T-helper 9 cell (primary cell): ENCODE measurements at regions not wholly inside any gene's neighbourhood (a gene's known extent, or its start where the extent isn't known, plus 50 kb on each side); places are given as distances from the start of the nearest gene placed in this dataset.

Source experiments
- DNase-seq: peaks from one replicate; pipeline ENCODE4 v3.0.0-alpha.2; 2020

DNA sequence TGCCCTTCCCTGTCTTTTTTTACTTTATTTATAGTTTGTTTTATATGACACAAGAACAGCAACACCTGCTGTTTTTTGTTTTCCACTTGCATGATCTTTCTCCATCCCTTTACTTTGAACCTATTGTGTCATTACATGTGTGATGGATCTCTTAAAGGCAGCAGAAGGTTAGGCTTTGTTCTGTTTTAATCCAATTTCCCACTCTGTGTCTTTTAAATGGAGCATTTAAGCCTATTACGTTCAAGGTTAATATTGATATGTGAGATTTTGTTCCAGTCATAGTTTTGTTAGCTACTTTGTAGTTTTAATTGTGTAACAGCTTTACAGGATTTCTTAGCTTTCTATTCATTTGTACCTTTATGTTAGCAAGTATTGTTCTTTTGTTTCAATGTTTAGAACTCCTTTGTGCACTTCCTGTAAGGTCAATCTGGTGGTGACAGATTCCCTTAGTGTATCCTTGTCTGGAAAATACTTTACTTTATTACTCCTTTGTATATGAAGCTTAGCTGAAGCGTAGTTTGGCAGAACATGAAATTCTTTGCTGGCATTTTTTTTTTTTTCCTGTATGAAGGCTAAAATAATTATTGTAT, 1443.0 kb upstream of the LRRTM1 start:
- no peak for DNase-seq

DNA sequence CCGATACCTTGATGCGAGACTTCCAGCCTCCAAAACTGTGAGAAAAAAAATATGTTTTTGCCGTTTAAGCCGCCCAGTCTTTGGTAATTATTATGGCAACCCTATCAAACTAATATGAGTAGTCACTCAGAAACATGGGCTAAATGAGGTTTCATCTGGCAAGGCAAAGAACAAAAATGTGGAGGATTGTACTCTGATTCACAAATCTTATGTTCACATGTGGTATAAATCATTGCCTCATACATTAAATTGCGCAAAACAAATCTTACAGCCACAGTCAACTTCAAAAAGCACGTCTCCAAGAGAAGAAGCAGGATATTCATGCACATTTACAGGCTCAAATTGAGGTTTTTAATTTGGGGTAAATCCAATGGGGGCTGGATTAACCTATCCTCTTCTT, 1435.4 kb upstream of the LRRTM1 start:
- DNase-seq, result no peak

DNA sequence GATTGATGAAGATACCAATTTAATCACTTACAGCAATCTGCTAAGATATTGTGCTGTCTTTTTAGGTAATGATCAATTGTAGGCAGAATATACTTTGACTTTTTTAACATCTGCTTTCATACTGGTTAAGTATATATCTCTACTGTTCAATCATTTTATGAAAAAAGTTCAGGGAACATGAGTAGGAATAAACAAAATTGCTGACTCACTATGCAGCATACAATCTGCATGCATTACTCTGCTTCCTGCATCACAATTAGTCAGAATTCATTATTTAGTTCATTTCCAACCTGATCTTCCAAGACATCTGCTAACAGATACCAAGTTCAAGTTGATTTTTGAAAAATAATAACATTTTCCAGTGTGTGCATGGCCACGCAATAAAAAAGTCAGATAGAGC, 1430.4 kb upstream of the LRRTM1 start:
- no peak for DNase-seq

DNA sequence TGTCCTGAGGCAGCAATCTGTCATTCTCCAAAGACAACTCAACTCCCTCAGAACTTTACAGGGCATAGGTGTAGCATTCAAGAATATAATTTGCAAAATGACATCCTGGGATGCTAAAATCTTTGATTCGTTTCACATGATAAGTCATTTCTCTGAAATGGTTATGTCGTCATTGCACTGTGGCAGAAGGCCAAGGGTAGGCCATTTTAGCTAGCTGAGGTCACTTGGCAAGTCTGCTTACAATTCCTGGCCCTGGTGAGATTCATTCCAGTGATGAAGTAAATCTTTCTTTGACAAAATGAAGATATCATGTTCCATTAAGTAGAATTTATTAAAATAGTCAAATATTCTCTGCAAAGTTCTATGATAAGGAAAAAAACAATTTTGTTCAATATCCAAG, 1410.3 kb upstream of the LRRTM1 start:
- DNase-seq, result no peak

DNA sequence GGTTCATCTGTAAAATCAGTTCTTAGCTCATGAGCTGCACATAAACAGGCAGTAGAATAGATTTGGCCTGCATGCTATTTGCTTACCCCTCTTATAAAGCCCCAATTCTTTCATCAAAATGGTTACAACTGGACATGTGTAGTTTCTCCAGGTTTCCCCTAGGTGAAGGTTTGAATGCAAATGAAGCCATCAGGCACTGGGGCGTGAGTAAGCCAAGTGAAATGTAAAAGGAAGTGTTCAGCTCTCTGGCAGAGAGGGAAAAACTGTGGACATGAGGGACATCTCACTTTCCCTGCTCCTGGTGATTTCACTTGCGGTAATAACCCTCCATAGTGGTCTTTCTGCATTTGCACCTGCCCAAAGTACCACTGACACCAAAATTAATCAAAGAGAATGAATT, 1402.3 kb upstream of the LRRTM1 start:
- no peak for DNase-seq

DNA sequence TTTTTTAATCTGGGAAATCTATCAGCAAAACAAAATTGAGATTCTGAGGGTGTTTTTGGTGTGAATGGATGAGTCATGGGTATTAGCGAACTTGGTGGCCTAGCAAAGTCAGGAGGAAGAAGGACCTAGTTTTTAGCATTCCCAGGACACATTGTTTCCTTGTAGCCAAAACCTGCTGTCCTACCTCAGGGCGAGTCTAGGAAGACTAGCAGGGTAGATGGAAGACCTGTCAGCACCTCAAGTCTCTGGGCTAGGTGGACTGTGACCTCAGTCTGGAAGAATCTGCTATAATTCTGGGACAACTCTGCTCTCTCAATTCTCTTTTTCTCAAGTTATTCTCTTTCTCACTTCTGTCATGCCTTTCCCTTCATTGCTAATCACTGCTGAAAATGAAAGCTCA, 1399.3 kb upstream of the LRRTM1 start:
- no peak for DNase-seq

DNA sequence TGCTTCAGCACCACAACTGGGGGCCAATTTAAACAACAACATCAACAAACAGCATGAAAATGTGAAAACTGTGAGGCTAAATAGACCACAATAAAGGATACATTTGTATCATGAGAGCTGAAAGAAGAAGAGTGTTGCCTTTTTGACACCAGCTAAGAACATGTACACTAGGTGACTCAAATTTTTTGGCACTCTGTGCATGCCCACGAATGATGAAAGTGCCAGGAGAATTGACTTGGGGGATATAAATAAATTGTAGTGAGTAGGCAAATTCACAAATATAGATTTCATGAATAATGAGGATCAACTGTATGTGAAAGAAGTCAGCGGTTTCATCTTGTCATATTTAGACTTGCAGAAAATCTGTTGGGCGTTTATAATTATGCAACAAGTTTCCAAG, 1388.0 kb upstream of the LRRTM1 start:
- no peak for DNase-seq

DNA sequence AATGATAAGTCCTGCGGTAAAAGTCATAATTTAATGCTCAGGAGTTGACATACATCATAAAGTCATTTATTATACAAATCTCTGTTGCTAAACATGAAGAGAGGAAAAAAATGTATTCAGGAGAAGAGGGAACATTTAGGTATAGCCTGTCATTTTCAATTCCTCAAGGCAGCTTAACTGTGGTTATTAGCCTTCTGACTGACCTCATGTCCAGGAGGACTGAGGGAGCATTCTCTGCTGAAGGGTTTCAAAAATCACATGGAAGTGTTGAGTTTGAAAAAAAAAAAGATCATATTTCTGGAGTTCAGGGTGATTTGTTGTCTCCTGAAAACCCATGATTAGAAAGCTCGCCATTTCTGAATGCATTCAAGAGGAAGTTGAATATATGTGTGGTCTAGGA, 1371.1 kb upstream of the LRRTM1 start:
- no peak for DNase-seq

DNA sequence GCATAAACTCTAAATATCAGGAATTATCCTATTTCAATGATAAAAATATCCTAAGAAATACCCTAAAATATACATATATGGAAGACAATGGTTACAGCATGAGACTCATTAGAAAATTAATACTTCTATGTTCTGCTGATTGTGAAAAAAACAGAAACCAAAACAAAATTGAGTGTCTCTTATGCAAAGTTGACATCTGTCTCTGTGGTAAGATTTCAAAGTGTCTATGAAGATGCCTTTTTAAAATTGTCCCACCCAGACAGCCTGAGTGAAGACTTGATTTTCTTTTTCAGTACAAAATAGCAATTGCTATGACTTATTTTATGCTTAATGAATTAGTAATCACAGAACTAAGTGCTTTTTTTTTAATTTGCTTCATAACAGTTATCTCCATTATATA, 1368.4 kb upstream of the LRRTM1 start:
- no peak for DNase-seq

DNA sequence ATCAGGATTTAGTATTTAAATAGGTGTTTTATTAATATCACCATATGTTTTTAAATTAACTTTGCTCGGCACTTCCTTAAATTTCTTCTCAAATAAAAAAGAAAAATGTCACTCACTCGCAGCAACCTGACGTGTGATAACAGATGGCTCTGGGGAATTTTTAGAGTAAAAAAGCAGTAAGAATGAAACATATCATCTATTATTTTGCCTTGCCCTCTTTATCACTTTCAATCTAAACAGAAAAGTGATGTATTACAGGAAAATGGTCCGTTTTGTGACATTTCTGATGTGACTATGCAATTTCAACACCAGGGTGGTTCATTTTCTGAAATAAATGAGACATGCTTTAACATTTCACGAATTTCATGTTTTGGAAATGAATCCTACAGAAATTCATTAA, 1368.0 kb upstream of the LRRTM1 start:
- DNase-seq, result no peak

DNA sequence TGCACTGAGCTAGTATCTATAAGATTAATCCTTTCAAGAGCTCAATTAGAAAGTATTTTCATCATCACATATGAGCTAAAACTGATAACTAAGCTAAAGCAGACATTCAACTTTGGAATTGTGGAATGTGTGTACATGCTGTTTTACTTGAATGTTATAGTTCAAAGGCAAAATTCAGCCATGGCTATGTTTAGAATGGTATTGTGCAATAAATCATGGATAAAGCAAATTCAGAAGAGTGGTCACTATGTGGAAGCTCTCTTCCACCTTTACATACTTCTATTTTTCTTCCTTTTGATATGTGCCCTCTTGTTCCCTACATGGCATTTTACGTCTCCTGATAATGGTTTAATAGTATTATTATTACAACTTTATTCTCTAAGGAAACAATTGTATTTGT, 1366.3 kb upstream of the LRRTM1 start:
- DNase-seq, result no peak

DNA sequence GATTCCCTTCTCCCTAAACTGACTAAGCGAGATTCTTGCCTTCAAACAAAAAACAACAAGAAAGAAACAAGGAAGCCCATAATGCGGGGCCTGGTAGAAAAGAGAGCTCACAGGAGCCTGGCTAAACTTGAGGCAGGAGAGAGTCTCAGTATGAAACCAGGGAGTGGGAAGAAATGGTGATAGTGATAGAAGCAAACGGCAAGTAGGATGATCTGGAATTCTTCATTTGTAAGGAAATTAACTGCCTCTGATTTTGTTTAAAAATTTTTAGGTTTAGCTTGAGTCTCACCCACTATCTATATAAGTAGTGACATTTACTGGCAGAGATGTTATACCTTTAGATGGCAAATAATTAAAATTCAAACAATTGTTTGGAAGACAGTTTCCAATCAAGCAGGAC, 1356.5 kb upstream of the LRRTM1 start:
- DNase-seq, result no peak

DNA sequence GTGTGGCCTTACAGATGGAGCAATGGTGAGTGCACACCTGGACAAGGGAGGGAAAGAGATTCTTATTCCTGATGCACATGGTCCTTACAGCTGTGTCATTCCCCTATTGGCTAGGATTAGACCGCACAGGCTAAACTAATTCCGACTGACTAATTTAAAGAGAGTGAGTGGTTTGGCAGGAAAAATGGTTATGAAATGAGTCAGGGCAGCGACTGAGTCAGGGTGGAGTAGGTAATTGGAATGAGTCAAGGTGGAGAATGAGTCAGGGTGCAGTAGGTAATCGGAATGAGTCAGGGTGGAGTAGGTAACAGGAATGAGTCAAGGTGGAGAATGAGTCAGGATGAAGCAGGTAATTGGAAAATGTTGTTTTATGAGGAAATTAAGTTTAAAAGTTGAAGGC, 1353.7 kb upstream of the LRRTM1 start:
- no peak for DNase-seq

DNA sequence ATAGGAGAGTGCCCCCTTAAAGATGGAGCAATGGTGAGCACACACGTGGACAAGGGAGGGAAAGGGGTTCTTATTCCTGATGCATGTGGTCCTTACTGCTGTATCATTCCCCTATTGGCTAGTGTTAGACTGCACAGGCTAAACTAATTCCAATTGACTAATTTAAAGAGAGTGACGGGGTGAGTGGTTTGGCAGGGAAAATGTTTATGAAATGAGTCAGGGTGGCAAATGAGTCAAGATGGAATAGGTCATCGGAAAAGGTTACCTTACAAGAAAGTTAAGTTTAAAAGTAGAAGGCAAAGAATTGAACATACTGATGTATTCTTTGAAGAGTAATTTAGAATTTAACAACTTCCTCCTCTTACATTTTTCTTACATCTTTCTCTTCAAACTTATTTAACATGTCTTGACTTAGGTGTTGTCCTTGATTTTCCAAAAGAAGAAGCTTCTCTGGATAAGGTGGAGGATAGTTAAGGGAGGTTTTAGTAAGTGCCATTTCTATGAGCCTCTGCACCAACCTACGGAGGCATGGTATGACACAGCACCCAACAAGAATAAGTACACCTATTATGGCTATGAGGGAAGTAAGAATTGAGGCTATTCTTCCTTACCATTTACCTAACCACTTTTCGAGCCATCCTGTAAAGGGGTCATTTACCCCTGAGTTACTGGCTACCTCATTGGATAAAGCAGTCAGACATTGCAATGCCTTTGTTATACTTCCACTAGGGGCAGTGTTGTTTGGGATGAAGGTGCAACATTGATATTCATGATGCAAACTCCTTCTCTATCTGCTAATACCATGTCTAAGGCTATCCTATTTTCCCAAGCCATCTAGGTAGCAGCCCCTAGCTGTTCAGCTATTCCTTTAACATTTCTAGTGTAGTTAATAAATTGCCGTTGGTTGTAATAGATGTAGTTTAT, 1345.8 kb upstream of the LRRTM1 start:
- DNase-seq, result no peak

DNA sequence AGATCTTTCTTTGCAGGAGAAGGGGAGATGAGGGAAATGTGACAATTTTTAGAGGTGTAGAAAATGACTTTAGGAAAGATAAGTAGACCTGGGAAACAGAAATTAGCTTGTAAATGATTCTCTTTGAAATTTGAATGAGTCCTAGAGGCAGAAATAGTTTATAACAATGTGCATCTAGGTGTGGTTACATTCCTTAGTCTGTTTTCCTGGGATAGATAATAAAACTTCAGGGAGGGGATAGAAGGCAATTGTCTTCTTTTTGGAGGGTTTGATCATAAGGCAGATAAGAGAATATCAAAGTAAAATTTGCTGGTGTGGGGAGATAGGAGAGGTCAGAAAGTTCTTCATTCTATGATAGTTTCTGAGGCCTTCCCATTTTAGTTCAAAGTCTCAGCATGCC, 1344.3 kb upstream of the LRRTM1 start:
- no peak for DNase-seq

DNA sequence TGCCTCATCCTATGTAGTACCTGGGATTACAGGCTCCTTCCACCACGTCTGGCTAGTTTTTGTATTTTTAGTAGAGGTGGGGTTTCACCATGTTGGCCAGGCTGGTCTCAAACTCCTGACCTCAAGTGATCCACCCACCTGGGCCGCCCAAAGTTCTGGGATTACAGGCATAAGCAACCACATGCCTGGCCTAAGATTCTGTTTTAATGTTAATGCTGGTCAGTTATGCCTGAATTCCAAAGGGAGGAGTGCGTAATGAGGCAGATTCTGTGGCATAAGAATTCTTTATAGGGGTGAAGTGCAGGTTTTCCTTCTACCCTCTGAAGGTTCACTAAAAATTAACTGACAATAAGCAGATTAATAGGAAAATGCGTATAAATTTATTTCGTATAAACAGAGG, 1343.8 kb upstream of the LRRTM1 start:
- no peak for DNase-seq

DNA sequence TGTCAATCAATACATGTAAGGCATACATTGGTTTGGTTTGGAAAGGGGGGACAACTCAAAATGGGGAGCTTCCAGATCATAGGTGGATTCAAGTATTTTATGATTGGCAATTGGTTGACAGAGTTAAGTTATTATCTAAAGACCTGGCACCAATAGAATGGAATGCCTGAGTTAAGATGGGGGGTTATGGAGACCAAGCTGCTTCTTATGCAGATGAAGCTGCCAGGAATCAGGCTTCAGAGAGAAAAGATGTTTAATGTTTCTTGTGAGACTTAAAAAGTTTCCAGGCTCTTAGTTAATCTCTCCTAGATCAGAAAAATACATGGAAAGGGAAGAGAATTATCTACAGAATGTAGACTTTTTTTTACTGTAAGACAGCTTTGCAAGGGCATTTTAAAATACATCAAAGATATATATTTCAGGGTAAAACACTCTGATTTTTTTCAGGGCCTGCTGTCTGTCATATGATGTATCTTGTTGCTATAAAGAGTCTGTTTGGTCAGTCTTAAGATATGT, 1343.2 kb upstream of the LRRTM1 start:
- DNase-seq, result no peak

DNA sequence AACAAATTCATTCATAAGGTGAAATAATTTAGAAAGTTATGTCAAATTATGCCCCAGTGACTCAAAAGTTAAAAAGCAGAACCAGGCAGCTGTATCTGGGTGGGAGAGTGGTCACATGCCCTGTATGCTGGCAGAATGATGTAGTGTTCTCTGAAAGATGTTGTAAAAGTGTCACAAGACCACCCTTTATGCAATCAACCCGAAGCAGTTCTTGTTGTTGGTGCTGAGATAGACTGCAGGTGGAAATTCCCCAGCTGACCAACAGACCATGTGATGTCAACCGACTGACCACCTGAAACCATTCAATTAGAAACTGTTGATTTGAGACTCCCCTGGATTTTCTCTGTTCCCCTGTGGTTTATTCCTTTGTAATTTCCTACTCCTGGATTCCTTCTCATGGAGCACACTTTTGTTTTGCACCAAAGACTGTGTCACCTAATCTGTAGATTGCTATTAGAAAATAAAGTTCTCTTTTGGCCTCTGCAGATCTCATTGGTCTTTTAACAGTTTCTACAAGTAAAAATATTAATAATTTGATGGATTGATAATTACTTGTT, 1341.3 kb upstream of the LRRTM1 start:
- no peak for DNase-seq

DNA sequence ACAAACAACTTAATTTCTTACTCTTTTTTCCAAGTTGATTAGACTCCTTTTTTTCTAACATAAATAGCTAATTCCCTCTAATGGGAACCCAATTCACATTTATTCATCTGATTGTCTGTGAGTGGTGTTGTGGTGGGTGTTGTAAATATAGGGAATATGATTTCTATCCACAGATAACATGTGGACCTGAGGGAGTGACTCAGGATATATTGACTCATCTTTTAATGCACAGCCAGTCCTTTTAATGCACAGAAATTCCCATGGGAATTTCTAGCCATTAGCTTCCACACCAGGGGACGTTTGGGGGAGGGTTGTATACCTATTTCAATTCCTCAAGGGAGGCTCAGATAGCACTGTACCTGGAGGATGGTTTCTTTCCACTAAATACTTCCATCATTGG, 1339.6 kb upstream of the LRRTM1 start:
- DNase-seq, result no peak

DNA sequence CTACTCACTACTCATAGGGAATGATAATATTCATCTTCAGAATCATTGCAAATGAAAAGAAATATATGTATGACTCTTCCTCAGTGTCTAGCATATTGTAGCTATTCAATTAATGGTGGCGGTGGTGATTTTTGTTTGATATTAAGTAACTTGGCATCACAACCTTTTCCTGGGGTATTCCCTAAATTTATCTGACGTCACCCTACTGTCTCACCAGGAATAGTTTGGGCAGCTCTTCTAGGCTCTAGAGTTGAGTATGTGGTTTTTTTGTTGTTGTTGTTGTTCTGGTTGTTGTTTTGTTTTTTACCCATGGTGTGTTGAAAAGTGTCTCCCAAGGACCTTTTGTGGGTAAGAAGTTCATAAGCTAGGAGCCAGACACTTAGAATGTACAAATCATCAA, 1320.3 kb upstream of the LRRTM1 start:
- no peak for DNase-seq

DNA sequence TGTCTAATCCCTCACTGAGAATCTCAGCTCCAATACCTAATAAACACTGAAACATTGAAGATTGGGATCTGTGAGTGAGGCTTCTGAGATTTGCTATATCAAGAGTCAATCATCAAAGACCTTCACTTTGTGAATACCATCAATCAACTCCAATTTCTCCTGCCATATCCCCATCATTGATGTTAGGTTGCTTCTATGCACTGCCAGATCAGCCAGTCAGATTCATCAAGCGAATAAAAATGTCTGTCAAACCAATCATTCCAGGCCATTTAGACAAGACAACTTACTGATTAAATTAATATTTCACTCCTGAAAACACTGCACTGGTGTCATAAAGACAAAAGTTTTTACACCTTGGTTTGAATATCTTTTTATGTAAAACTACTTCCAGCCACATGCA, 1295.5 kb upstream of the LRRTM1 start:
- DNase-seq, result no peak

DNA sequence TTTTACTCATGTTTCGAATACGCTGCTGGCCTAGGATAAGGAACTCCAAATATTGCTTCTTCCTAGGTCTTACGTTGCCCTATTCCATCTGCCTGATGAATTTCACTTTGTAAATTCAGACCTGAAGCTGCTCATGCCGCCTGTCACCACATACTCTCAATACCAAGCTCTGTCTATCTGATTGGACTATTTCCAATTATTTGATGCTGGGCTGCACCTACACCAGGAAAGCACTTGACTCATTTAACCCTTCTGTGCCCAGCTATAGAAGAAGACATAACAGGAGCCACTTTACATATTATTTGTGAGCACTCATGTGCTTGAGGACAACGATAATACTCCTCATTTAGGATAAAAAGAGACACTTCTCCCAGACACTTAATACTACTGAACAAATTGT, 1293.9 kb upstream of the LRRTM1 start:
- DNase-seq, result no peak

DNA sequence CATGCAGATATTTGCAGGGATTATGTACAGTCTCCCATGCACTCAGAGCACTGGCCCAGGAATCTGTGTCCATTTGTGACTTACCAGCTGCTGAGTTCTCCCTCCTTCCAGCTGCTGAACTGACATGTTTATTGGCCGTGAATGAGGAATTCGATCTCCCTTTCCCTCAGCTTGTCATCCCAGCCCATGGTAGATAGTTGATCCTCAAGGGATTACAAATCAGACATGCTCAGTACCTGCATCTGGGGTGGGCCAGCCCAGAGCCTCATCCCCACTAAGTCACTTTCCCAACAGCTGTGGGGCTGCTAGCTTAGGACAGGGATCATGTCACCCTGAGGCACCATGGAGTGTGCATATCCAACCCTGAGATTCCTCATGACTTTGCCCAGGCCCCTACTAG, 1284.9 kb upstream of the LRRTM1 start:
- no peak for DNase-seq
